HG03039 (cell line): ENCODE measurements at regions not wholly inside any gene's neighbourhood (a gene's known extent, or its start where the extent isn't known, plus 50 kb on each side); places are given as distances from the start of the nearest gene placed in this dataset.

ENCODE experiments used
- ATAC-seq: cut with Tn5 transposase; IDR thresholded peaks from one replicate; pipeline ENCODE4 v1.9.1; 2021; ENCODE audit warnings: mild to moderate bottlenecking, moderate library complexity; ENCODE audit not compliant: unreplicated experiment

DNA sequence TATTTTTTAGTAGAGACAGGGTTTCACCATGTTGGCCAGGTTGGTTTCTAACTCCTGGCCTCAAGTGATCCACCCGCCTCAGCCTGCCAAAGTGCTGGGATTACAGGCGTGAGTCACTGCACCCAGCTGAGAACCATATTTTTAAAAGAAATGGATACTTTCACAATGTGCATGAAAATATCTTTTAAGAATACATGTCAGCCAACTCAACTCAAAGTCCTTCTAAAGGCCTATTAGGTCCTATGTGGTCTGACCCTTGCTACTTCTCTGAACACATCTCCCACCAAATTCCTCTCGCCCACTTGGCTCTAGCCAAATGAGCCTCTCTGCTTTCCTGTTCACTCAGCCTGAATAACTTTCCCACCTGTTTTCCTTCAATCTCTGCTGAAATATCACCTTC lies 119.6 kb downstream of the MTX2 start:
- no peak for ATAC-seq

DNA sequence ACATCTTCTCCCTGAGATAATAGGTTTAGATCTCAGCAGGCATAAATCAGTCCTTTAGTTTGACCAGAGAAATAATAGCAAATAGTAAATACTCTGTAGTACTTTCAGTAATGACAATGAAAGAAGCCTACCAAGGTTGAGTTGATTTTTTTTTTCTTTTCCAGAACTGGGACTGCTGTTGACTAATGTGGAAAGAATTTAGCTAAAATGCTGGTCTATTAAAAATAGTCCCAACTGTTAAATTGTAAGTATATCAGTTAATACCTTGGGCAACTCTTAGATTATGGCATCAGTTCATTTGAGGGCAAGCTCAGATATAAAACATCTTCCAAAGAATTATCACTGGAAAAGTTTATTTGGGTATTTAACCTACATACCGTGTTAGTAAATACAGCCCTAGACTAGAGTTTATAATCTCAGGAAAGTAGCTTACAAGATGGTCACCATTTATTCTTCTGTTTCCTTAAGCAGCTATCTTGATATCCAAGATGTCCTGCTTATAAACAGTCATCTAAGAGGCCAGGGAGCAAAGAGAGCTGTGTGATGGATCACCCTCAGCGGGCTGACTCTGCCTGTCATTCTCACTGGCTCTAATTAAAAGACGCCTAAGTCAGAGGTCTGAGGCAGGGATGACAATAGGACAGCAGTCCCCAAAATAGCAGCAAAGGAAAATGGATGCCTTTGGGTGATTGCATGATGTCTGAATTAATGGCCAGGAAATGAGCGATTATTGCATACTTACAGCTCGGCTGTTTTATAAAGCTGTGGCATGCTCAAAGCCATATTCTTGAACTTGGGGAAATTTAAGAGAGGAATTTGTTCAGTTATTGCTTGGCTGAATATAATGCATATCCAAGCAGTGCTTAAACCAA lies 121.3 kb downstream of the MTX2 start:
- ATAC-seq: no peak

GRCh38 chr2:176391148-176391419 lies 121.8 kb downstream of the MTX2 start:
- ATAC-seq: no peak

GRCh38 chr2:176392249-176392648 lies 123.0 kb downstream of the MTX2 start:
- ATAC-seq: no peak

- no peak for ATAC-seq
These were observed 123.6 kb downstream of the MTX2 start for GRCh38 chr2:176392744-176393414.

GRCh38 chr2:176395273-176395854 lies 126.1 kb downstream of the MTX2 start:
- no peak for ATAC-seq

GRCh38 chr2:176398243-176399073 lies 129.2 kb downstream of the MTX2 start:
- no peak for ATAC-seq

GRCh38 chr2:176399074-176399598 lies 129.9 kb downstream of the MTX2 start:
- no peak for ATAC-seq

DNA sequence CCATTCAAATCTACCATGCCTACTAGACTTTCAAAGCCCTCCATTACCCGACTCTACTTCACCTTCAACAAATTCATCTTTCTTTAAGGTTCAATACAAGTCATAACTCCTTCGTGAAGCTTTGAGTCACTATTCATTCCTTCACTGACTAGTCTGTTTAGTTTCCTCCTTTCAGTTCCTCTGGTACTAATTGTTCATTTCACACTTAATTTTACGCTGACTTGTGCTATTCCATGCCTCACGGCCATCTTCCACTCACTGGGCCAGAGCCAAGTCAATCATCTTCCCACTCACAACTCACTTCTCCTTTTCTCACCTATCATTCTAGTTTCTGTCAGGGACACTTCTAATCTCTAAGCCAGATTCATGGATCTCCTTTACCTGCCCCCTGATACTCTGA lies 136.2 kb downstream of the MTX2 start:
- ATAC-seq: no peak

GRCh38 chr2:176407706-176408105 lies 138.5 kb downstream of the MTX2 start:
- ATAC-seq: no peak

DNA sequence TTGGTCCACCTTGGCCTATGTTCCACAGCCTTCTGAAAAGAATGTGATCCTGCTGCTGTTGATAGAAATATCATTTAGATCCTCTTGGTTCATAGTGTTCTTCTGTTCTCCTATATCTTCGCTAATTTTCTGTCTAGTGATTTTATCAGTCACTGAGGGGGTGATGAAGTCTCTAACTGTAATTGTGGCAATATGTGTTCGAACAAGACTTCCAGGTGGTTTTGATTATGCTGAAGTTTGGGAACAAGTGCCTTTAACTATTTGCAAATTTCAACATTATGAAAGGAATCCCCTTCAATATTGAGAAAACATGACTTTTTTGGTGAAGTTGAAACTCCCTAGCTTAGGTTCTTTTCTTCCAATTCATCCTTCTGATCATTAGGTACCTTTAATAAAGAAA lies 140.4 kb downstream of the MTX2 start:
- no peak for ATAC-seq

- no peak for ATAC-seq
These were observed 142.9 kb downstream of the MTX2 start for GRCh38 chr2:176412136-176412535.

GRCh38 chr2:176413786-176414185 lies 144.5 kb downstream of the MTX2 start:
- ATAC-seq: no peak

- no peak for ATAC-seq
These were observed 145.4 kb downstream of the MTX2 start for GRCh38 chr2:176414641-176415040.

DNA sequence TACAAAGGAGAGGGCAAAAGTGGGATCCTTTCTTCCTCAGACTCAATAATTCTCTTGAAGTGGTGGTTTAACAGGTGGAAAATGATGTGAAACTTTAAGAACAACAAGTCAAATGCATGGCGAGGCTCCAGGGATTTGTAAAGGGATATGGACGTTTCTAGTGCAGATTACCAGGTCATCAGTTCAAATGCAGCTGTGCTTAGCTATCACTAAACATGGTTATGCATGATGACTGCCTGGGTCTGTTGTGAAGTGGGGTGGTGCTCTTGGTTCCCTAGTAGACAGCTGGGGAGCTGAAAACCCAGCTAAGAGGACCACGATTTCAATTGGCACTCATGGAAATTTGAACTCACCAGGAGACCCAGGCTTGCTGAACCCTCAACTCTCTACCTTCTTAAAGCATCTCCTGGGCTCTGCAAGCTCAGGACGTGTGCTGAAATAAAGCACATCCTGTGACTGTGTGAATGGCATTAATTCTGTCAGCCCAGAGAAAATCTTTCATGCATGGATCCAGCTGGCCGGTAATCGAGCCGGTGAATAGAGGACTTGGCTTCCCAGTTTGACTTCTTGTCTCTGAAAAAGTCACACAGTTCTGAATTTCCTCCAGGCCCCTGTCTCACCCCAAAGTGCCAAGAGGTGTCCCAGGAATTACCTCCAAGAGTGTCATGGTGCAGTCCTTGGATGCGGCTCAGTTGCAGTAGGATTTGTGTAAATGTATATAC lies 146.1 kb downstream of the MTX2 start:
- ATAC-seq: no peak

DNA sequence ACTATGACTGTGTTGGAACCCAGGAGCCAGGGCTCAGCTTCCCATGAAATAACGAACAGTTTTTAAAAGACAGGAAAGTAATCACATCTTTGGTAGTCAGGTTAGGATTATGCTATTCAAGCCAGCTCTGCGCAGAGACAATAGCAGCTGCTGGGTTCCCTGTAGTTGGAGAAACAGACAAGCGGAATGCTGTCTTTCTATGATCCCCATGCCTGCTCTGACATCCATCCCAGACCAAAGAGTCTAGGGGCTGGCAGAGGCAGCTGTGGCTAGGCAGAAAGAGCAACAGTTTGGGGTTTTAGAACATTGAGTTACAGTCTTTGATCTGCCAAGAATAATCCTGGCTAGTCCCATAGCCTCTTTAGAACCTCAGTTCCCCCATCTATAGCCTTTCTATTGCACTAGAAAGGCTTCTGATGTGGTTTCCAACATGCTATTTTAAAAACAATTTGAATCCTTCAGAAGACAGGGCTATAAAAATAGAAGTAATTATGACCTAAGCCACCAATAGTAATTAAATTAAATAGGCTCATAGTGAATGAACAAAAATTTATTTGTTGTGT lies 146.8 kb downstream of the MTX2 start:
- no peak for ATAC-seq

DNA sequence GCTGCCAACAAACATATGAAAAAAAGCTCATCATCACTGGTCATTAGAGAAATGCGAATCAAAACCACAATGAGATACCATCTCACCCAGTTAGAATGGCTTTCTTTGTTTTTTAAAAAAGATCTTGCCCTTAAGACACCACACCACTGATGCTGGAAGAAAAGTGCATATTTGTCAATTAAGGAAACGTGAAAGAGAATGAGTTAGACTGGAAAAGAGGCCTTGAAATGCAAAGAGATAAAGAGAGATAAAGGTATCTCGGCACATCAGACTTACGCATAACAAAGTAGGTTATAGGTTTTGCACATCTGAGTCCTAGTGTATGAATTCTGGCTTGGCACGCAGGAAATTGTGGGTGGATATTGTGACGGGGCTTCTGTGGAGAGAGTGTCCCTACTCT lies 149.5 kb downstream of the MTX2 start:
- no peak for ATAC-seq

GRCh38 chr2:176419591-176420071 lies 150.4 kb downstream of the MTX2 start:
- no peak for ATAC-seq

- ATAC-seq: no peak
These were observed 152.2 kb downstream of the MTX2 start for GRCh38 chr2:176421297-176422050.
